H4 (cell line): ENCODE measurements at regions not wholly inside any gene's neighbourhood (a gene's known extent, or its start where the extent isn't known, plus 50 kb on each side); places are given as distances from the start of the nearest gene placed in this dataset.

ENCODE experiments used
- DNase-seq: peaks from one replicate; pipeline ENCODE4 v3.0.0-alpha.2; 2015; ENCODE audit warnings: low spot score

GRCh38 chr9:17018540-17019196 is 116.2 kb upstream of the CNTLN start:
- no peak for DNase-seq

GRCh38 chr9:17017931-17018491 is 116.8 kb upstream of the CNTLN start:
- DNase-seq = peak; percentile 6

- DNase-seq = no peak
Observed at GRCh38 chr9:17013891-17014290, 120.9 kb upstream of the CNTLN start.

- DNase-seq = no peak
Observed at GRCh38 chr9:17013010-17013409, 121.8 kb upstream of the CNTLN start.

GRCh38 chr9:17011880-17012279 is 123.0 kb upstream of the CNTLN start:
- DNase-seq = no peak

DNA sequence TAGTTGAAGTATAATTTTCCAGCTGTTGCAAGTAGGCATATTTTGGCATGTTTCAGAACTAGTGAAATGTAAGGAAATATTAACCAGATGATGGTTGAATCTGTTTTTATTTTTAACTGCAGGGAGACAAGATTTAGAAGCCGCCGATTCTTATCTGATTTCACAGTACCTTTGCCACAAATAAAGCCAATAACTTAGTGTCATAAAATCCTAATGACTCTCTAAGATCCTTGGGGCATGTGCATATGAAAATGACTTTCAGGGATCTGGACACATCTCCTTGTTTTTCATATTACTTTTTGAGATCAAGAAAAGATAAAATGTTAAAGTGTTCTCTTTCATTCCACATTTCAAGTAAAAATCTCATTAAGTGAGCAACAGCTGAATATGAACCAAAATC is 125.8 kb upstream of the CNTLN start:
- no peak for DNase-seq

- no peak for DNase-seq
Observed at GRCh38 chr9:17005056-17005823, 129.6 kb upstream of the CNTLN start.

GRCh38 chr9:17004500-17004899 is 130.3 kb upstream of the CNTLN start:
- DNase-seq = no peak

DNA sequence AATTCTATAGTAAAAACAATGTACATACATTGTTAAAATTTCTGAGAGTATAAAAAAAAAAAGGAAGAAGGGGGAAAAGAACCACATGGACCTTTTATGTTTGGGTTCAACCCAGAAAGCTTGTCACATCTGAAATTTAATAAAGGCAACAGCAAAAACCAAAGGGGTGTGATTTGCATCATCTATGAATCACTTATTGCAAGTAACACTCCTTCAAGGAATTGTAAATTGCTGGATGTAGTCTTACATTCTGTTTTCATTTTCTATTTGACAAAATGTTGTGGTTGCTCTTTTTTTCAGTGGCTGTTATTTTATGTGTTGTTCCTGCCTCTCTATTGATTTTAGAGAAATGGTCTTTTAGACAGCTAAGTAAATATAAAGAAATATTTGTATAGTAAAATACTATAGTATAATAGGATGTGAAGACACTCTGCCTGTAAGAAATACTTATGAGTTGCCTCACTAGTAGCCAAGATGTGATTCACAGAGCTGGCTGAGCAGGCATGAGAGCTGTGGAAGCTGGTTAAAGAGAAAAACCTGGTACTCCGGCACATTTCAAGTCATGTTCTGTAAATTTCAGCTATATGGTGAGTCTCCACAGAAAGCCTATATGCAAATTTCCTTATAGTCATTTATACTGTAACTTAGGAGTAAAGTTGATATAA is 131.1 kb upstream of the CNTLN start:
- no peak for DNase-seq

GRCh38 chr9:16996901-16997491 is 126.5 kb upstream of the BNC2 start:
- DNase-seq = no peak

DNA sequence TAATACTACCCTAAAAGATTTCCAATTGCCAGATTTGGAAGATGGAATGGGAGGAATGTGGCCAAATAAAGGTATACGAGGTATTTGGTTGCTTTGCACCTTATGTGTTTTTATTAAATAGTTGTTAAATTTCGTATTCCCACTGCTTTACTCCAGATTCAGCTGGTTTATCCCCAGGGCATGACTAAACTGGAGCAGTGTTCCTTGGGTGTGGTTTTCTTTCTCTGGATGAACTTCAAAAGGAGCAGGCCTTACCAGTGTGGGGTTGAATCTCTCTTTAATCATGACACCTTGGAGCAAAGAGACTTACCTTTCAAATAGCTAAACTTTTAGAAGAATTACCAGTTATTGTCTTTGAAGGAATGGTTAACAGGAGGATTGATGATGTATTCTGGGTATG is 121.7 kb upstream of the BNC2 start:
- no peak for DNase-seq

GRCh38 chr9:16987026-16987425 is 116.6 kb upstream of the BNC2 start:
- peak; percentile 86 for DNase-seq

- no peak for DNase-seq
Observed at GRCh38 chr9:16986556-16986955, 116.1 kb upstream of the BNC2 start.

GRCh38 chr9:16985559-16986348 is 115.3 kb upstream of the BNC2 start:
- DNase-seq = peak; percentile 53

DNA sequence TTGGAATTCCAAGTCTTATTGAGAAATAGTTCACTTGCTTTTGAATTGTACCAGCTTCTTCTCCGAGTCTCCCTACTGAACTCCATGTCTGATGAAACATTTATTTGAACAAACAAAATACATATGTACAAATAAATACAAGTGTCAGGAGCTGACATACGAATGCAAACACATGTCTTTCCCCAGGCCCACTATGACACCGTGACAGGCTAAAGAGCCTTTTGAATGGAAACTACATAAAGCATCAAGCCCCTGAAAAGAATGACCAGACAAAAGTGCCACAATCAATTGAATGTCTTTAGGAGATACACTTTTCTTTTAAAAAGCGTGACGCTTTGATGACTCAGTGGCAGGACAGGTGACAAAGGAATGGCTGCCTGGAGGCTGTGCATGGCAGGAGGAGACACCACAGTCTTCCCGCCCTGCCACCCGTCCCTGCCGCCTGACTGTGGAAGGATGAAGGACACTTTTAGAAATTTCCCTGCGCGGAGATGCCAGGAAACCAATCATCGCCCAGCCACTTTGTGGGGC is 112.4 kb upstream of the BNC2 start:
- no peak for DNase-seq

DNA sequence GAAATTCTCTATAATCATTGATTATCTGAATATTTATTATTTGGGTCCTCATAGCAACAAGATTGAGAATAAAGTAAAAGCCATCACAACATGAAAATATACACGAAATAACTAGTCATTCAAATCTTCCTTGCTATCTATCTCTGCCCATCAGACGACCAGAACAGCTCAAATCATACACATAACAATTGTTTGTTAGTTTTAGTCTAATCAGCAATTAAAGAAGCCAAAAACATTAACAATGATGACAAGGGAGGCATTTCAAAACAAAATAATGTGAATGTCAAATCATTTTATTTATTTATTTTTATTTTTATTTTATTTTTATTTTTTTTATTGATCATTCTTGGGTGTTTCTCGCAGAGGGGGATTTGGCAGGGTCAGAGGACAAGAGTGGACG is 106.0 kb upstream of the BNC2 start:
- no peak for DNase-seq

DNA sequence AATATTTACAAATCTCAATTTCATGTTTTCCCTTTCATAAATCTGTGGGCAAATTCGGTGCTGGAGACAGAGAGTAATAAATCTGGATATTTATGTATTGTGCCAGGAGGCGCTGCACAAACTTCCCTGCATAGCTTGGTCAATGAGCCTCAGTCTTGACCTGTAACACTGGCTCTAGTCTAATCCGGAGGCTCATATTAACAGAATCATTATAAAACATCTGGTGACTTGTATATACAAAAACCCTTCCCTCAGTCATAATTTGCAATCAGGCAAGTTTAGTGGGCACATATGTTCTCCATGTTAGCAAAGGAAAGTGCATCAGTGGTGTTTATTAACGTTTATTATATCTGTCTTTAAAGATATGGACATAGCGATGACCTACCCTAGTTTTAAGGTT is 104.0 kb upstream of the BNC2 start:
- DNase-seq = no peak

- no peak for DNase-seq
Observed at GRCh38 chr9:16970321-16970720, 99.9 kb upstream of the BNC2 start.

DNA sequence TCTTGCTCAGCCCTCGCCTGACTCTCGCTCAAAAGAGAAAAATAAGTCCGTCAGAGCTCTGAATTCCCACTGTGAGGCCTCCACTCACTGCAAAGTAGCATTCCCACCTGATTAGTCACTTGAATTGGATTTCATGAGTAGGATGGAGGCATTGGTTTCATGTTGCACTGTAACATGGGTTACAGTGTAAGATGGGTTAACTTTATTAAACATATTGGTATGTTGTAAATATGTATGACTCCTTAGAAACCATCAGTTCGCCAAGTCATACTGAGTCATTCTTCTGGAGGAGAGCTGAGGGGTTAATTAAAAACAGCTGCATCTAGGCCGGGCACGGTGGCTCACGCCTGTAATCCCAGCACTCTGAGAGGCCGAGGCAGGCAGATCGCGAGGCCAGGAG is 93.8 kb upstream of the BNC2 start:
- DNase-seq = peak; percentile 78

- DNase-seq = no peak
Observed at GRCh38 chr9:16960084-16960483, 89.6 kb upstream of the BNC2 start.

DNA sequence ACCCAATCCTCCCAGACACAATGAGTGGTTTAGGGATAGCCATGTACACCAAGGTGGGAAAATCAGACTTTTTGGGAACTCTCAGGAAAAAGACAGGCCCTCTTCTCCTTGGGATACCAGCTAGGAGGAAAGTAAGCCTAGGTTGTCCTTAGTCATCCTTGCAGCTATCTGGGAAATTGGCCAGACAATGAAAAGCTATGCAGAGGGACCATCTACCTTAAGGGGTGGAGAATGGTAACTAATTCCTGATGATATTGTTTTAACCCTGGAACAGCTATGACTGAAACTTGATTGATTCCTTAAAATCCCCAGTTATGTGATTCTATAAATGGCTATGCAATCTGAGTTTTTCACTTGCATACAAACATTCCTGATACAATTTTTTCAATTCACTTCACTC is 88.9 kb upstream of the BNC2 start:
- DNase-seq = no peak
